Endothelial cell of umbilical vein (primary cell): ENCODE measurements at regions not wholly inside any gene's neighbourhood (a gene's known extent, or its start where the extent isn't known, plus 50 kb on each side); places are given as distances from the start of the nearest gene placed in this dataset.

Experiments used
- BruUV-seq: library from RNA; stranded (reverse); fragments of 400-500 nt; replicated peaks from 2 replicates; lab custom pipeline; 2021; lab: Mats Ljungman, UMichigan
- CTCF ChIA-PET: fragments of 300-600, 350-600 bp; sonication (Branson Sonifier 250); formaldehyde crosslinking; loops from one replicate; lab custom pipeline; 2021; ENCODE audit warnings: antibody characterized with exemption, inconsistent platforms; lab: Charles Lee
- POLR2A ChIA-PET: fragments of 300-600, 350-600 bp; sonication (Branson Sonifier 250); formaldehyde crosslinking; loops from one replicate; lab custom pipeline; 2021; ENCODE audit warnings: antibody characterized with exemption, inconsistent platforms; lab: Charles Lee
- DNase-seq: peaks from one replicate; pipeline ENCODE4 v3.0.0-alpha.2; 2011; ENCODE audit warnings: low read depth, low spot score
- FAIRE-seq: peaks from 2 replicates; lab custom pipeline; 2011; peaks lifted over from hg19 to GRCh38; lab: Jason Lieb, UNC
- H2AFZ ChIP-seq: 2 replicates; pipeline ENCODE4 v1.6.0; 2012; ENCODE audit warnings: low read depth, low read length, control low read depth, inconsistent platforms
- H3K27ac ChIP-seq: 2 replicates; pipeline ENCODE4 v1.5.1; 2011; ENCODE audit warnings: low read depth, mild to moderate bottlenecking, control low read depth, low read length, moderate library complexity; ENCODE audit not compliant: insufficient read depth
- H3K27me3 ChIP-seq, 2 experiments: 2 replicates each; pipeline versions ENCODE4 v1.6.0 to v1.6.1; 2011; ENCODE audit warnings: low read length in 2 of 2, mixed read lengths in 1 of 2; ENCODE audit not compliant: control insufficient read depth in 2 of 2, insufficient read depth in 2 of 2
- H3K36me3 ChIP-seq, 2 experiments: 2 replicates in 1 of 2; 3 replicates in 1 of 2; pipeline ENCODE4 v1.5.1; 2011; ENCODE audit warnings: low read length in 2 of 2, mild to moderate bottlenecking in 1 of 2, moderate library complexity in 1 of 2; ENCODE audit not compliant: control insufficient read depth in 2 of 2, insufficient read depth in 2 of 2; ENCODE audit errors: extremely low read depth in 1 of 2
- H3K4me1 ChIP-seq: 3 replicates; pipeline ENCODE4 v1.5.1; 2011; ENCODE audit warnings: mild to moderate bottlenecking, low read length; ENCODE audit not compliant: control insufficient read depth, insufficient read depth; ENCODE audit errors: extremely low read depth
- H3K4me2 ChIP-seq: 2 replicates; pipeline ENCODE4 v1.6.1; 2011; ENCODE audit warnings: low read length, control low read depth, mixed read lengths; ENCODE audit not compliant: insufficient read depth
- H3K4me3 ChIP-seq, 3 experiments: fragments of 200-600 bp in 1 of 3; sonication (generic), shearing (Covaris generic) in 1 of 3; replicated peaks in 1 of 3; 2 replicates each; pipeline ENCODE4 v1.5.1; 2011 to 2016; ENCODE audit warnings: control low read depth in 3 of 3, low read length in 3 of 3, mild to moderate bottlenecking in 2 of 3, inconsistent platforms in 1 of 3, low read depth in 1 of 3, moderate library complexity in 1 of 3; ENCODE audit not compliant: insufficient read depth in 1 of 3
- H3K79me2 ChIP-seq: 2 replicates; pipeline ENCODE4 v1.6.0; 2012; ENCODE audit warnings: low read length, inconsistent platforms; ENCODE audit not compliant: control insufficient read depth, insufficient read depth
- H3K9ac ChIP-seq: replicated peaks from 2 replicates; pipeline ENCODE3; 2011; ENCODE audit warnings: low read length, control low read depth; ENCODE audit not compliant: insufficient read depth; ENCODE audit errors: extremely low read depth
- H3K9me1 ChIP-seq: replicated peaks from 3 replicates; pipeline ENCODE4 v1.6.0; 2011; ENCODE audit warnings: mild to moderate bottlenecking, low read length; ENCODE audit not compliant: control insufficient read depth, insufficient read depth; ENCODE audit errors: extremely low read depth
- H3K9me3 ChIP-seq: replicated peaks from 2 replicates; pipeline ENCODE4 v1.5.1; 2012; ENCODE audit warnings: low read length, inconsistent platforms; ENCODE audit not compliant: control insufficient read depth, insufficient read depth
- H4K20me1 ChIP-seq: replicated peaks from 2 replicates; pipeline ENCODE3; 2011; ENCODE audit warnings: mild to moderate bottlenecking, low read length; ENCODE audit not compliant: control insufficient read depth, insufficient read depth; ENCODE audit errors: extremely low read depth
- CTCF ChIP-seq, 2 donors: IDR thresholded peaks; 1 replicate in 1 of 2; 2 replicates in 1 of 2; pipeline ENCODE4 v1.5.1; 2011; ENCODE audit warnings: low read length in 2 of 2, mild to moderate bottlenecking in 2 of 2, moderate library complexity in 2 of 2, control low read depth in 1 of 2, inconsistent platforms in 1 of 2, low read depth in 1 of 2; ENCODE audit not compliant: insufficient read depth in 1 of 2; ENCODE audit errors: extremely low read depth in 1 of 2
- EZH2 ChIP-seq: IDR thresholded peaks from 2 replicates; pipeline ENCODE4 v1.6.1; 2012; ENCODE audit warnings: borderline replicate concordance, low read depth, mild to moderate bottlenecking, moderate library complexity, low read length, inconsistent platforms; ENCODE audit not compliant: severe bottlenecking
- FOS ChIP-seq: IDR thresholded peaks from 2 replicates; pipeline ENCODE4 v1.6.1; 2011; ENCODE audit warnings: mild to moderate bottlenecking, low read length, moderate library complexity, borderline replicate concordance; ENCODE audit not compliant: insufficient read depth
- GATA2 ChIP-seq: IDR thresholded peaks from 2 replicates; pipeline ENCODE4 v1.7.0; 2011; ENCODE audit warnings: low read depth, mild to moderate bottlenecking, moderate library complexity, mixed read lengths, low read length; ENCODE audit not compliant: insufficient read length, insufficient read depth
- JUN ChIP-seq: IDR thresholded peaks from 2 replicates; pipeline ENCODE4 v1.6.1; 2011; ENCODE audit warnings: borderline replicate concordance, low read depth; ENCODE audit not compliant: insufficient read length, insufficient read depth
- MYC ChIP-seq: IDR thresholded peaks from one replicate; pipeline ENCODE4 v1.6.1; 2011; ENCODE audit warnings: mild to moderate bottlenecking, low read depth, low read length
- POLR2A ChIP-seq: IDR thresholded peaks from 2 replicates; pipeline ENCODE4 v1.6.1; 2012; ENCODE audit warnings: low read depth, mild to moderate bottlenecking, control low read depth, low read length
- POLR2AphosphoS5 ChIP-seq: IDR thresholded peaks from 2 replicates; pipeline ENCODE4 v1.6.1; 2012; ENCODE audit warnings: low read depth, mild to moderate bottlenecking, control low read depth, low read length, moderate library complexity; ENCODE audit not compliant: insufficient read depth
- dilution Hi-C: fragments of 300-500 bp; cut with MboI; formaldehyde crosslinking; loops from one replicate; pipeline ENCODE4 v1.15.0; 2019; ENCODE audit warnings: low sequenced_read_pairs; ENCODE audit not compliant: extremely low pct_ligation_motif_present
- intact Hi-C: fragments of 100-400 bp; cut with micrococcal nuclease; formaldehyde crosslinking; loops from one replicate; pipeline ENCODE4 v1.10.0; 2022
- TF ChIP-seq, protein P1 (sequence below): IDR thresholded peaks from 2 replicates; pipeline ENCODE4 v1.6.1; 2011; ENCODE audit not compliant: insufficient read depth, insufficient read length

GRCh38 chr3:110015231-110015963, 678.1 kb upstream of the DPPA4 start:
- Histone ChIP-seq H3K4me2 (no peak overlapping the region), H3K36me3 (no peaks in the 10 kb centered on the region), H3K27ac (no peak overlapping the region), H3K9me3 (no peaks in the 10 kb centered on the region), H3K79me2 (no peaks in the 10 kb centered on the region), H3K27me3 (no peaks in the 10 kb centered on the region), H3K9me1 (no peaks in the 10 kb centered on the region), H3K9ac (no peak overlapping the region), H4K20me1 (no peaks in the 10 kb centered on the region), H3K4me3 (no peak overlapping the region), H3K4me1 (no peaks in the 10 kb centered on the region), H2AFZ (no peak overlapping the region)
- dilution Hi-C loops, result no loop called here
- ChIA-PET POLR2A (no interaction called here), CTCF (no interaction called here)
- intact Hi-C loops, result no loop called here
- DNase-seq (no peak), FAIRE-seq (no peak)
- no TSS peak for BruUV-seq
- TF ChIP-seq, protein P1, sequence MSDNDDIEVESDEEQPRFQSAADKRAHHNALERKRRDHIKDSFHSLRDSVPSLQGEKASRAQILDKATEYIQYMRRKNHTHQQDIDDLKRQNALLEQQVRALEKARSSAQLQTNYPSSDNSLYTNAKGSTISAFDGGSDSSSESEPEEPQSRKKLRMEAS, result no peak
- TF ChIP-seq JUN, result no peak
- TF ChIP-seq CTCF (IDR thresholded peaks at IDR 0.05; ENCODE audit: extremely low read depth in 1 of 2, insufficient read depth in 1 of 2, low read depth in 1 of 2, low read length in 2 of 2), result no peak
- no peak for TF ChIP-seq POLR2A
- no peak for TF ChIP-seq GATA2
- TF ChIP-seq EZH2, result no peak
- TF ChIP-seq FOS, result no peak
- no peak for TF ChIP-seq MYC
- no peak for TF ChIP-seq POLR2AphosphoS5
